Left kidney (tissue), 1 donor: ENCODE measurements at regions not wholly inside any gene's neighbourhood (a gene's known extent, or its start where the extent isn't known, plus 50 kb on each side); places are given as distances from the start of the nearest gene placed in this dataset.

Experiments
- DNase-seq: peaks from one replicate; pipeline ENCODE4 v3.0.0-alpha.2; 2013

DNA sequence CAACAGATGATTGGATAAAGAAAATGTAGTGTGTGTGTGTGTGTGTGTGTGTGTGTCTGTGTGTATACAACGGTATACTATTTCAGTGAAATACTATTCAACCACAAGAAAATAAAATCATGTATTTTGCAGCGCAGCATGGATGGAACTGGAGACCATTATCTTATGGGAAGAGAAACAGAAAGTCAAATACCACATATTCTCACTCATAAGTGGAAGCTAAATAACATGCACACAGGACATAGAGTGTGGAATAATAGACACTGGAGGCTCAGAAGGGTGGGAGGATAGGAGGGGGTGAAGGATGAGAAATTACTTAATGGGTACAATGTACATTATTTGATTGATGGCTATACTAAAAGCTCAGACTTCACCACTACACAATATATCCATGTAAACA lies 609.1 kb upstream of the SLC39A10 start:
- DNase-seq = no peak

DNA sequence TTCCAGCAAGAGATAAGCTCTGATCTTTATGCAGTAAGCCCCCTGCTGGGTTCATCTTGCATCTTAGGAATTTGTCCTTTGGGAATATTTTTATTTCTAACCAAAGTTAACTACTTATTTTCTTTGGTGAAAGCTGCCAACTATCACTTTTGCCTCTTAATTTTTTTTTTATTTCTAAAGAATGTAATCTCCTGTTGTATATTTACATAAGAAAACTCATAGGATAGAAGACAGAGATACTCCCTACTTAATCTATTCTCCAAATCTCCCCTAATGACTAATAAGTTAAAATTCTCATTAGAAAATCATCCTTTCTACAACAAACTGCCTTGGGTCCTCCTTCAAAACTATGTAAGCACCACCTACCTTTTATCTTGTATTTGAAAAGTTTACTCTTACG lies 612.2 kb upstream of the SLC39A10 start:
- no peak for DNase-seq

DNA sequence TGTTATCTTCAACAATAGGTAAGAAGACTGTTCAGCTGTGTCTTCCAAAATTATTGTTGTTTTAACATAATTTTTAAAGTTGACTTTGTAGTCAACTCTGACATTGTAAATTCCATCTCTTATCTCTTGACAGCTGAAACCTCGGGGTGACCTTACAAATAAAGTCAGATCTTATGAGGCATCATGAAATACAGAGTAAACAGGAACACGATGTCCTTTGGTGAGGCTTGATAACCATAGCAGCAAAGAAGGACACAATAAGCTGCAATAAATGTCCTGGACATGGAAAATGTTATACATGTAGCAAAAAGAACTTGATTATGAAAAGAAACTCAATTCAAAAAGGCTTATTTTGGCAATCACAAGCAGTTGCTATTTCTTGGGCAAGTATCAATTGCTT lies 618.9 kb upstream of the SLC39A10 start:
- DNase-seq = no peak

DNA sequence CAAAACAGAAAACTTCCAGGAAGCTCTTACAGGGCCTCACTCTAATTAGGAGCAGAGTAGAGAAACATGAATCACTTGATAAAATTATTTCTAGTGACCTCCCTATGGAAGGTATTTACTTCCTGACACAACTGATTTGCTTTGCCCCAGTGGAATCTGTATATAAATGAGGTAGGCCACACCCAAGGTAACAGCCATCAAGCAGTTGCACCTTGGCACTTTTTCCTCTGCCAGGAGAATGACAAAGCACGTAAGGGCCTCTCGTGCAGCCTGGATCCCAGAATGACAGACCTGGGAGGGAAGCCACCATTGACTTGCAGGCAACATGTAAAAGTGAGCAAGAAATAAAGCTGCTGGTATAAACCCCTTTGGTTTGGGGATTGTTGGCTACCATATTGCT lies 620.0 kb upstream of the SLC39A10 start:
- no peak for DNase-seq

DNA sequence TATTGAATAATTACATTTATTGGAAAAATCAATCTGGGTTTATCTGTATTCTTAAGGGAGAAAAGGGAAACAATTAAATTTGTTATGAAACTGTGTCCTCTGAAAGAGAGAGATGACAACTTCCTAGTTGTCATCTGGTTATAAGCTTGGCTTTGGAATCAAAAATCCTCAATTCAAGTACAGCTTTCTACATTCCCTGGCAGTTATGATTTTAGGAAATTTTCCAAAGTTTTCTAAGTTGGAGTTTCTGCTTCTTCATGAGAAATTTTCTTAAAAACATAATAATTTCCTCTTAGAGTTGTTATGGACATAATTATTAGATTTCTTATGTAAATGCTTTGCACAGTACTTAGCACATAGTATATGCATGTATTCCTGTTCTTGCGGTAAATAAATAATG lies 625.6 kb upstream of the SLC39A10 start:
- no peak for DNase-seq

DNA sequence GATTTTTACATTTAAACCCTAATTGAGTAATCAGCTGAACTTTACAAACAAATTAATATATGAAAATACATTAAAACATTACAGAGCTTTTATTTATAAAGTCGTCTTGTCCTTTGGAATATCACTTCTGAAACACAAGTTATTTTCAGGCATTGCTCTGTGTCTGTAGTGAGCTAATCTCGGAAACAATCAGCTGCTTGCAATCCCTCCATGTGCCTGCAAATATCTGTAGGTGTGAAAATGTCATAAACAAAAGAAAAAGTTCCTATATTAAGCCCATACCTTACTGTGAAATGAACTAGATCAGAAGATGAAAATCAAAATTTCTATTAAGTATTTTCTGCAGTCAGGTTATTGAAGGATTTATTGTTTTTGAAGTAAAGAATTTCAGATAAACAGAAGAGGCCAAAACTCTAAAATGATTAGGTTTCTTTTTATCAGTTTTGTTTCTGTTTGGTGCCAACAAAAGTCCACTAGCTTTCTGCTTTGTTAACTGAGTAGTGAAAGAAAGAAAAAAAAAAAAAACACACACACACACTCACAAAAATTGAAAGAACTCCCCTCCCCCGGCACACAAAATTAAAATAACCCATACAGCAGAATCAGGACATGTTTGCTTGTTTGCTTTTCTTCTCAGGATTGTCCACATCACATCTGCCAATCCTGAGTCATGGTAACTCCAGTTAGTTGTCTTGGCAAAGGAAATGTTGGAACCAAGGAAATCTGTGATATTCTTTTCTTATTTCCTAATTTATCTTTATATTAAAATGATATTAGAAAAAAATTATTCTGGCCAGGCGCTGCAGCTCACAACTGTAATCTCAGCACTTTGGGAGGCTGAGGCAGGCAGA lies 627.0 kb upstream of the SLC39A10 start:
- DNase-seq = no peak

DNA sequence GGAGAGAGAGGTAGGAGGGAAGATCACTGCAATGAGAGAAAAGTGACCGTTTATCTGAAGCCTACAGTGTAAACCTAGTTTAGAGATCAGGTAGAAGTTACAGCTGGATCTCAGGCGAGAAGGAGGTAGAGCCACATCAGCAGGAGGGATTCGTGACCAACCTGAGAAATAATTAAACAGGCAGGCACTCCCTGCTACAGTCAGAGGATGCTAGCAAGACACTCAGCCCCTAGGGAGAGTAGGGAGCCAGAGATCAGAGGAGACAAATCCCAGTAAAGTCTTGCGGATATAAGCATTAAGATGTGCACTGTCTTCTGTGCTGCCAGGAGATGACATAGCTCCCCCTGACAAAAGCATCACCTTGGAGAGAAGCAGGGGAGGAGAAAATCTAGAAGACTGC lies 629.1 kb upstream of the SLC39A10 start:
- DNase-seq = no peak

DNA sequence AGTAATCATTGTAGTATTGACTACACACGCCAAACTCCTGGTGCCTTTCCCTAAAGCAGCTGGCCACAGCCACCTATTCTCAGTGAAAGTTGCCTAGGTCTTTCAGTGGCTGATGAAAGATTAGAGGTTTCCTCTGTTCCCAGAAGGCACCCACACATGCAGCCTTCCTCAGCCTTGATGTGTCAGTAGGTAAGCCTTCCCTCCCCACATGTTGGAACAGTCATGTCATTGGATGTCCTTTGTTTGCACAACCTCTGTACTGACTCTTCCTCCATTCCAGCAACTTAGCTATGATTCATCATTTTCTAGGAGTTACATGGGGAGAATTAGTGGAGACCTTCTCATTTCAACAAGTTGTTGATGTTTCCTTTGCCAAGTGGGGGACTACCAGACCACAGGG lies 630.8 kb upstream of the SLC39A10 start:
- DNase-seq = no peak

DNA sequence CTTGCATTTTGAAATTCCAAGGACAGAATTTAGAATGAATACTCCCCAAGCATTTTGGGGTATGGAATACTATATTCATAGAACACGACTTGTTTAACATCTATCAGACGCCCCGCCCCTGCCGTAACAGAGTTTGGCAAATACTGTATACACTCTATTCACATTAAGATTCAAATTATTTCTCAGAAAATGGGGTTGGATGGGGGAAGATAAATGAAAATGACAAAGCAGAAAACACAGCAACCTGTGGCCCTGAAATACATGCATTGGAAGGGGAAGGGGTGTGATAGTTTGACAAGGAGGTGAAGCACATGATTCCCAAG lies 634.6 kb upstream of the SLC39A10 start:
- no peak for DNase-seq

DNA sequence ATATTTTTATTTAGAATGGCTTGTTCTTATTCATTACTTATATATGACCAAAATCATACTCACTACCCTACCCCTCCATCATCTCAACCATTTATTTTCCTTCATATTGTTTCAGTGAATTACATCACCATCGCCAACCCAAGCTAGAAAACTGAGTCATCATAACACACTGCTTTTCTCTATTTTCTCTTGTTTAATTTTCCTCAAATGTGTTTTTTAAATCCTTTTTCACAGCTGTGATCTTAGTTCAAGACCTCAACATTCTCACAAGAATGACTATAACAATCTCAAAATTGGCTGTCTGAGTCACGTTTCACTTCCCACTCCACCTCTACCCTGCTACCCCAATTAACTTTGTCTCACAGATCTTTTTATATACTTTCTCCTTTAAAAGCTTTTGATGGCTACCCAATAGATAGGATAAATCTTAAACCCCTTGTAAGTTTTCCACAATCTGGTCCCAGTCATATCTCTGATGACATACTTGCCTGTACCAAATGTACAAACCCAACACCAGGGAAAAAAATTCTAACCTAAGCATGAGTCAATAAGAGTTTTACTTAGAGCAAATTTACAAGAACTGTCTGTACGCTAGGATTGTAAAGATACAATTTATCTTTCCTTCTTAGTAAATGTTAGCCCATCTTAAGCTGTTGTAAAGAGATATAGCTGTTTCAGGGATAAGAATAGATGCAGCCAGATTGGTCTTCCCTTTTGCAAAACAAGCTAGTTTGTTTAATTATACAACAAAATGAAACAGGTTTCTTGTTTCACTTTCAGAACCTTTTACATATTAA lies 635.1 kb upstream of the SLC39A10 start:
- no peak for DNase-seq

DNA sequence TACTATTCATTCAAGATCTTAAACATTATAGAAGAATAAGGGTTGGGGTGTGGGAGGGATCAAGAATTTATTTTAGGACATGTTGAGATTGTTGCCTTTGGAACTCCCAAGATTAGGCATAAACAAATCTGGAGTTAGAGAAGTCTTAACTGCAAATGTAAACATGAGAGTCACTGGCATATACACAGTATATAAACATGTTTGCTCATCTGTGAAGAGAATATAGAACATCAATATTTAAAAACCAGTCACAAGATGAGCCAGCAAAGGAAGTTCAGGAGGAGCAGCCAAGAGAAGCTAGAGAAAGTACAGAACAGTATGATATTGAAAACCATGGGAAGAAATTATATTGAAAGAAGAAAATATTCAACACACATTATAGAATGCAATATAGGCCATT lies 638.6 kb upstream of the SLC39A10 start:
- DNase-seq = no peak

DNA sequence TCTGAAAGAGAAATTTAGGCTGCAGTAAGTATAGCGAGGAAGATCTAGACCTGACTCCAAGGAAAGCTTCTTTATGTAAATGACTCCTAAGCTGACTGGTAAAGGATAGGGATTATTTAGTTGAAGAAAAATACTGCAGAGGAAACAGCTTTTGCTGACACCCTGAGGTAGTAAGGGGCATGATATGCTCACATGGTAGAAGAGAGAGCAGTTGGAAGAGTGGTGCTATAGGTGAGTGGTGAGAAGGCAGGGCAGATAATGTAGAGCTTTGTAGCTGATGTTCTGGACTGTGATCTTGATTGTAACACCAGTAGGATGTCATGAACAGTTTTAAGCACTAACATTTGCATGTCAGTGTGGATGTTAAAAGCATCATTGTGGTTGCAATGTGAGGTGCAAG lies 639.1 kb upstream of the SLC39A10 start:
- DNase-seq = no peak

DNA sequence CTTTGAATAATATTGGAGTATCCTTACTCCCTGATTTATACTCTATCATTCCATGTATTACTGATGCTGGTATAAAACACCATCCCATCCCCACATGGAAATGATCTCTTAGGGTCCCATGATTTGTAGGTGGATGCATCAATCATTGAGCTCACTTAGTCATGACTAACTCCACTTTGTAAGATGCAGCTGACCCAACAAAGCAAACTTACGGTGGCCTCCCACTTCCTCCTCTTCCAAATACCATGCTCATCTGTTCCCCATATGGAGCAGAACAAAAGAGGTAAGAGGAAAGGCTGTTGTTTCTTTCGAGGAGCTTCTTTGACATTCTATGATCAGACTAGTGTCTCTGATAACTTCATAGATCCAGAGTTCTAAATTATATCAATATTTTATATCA lies 640.2 kb upstream of the SLC39A10 start:
- no peak for DNase-seq

DNA sequence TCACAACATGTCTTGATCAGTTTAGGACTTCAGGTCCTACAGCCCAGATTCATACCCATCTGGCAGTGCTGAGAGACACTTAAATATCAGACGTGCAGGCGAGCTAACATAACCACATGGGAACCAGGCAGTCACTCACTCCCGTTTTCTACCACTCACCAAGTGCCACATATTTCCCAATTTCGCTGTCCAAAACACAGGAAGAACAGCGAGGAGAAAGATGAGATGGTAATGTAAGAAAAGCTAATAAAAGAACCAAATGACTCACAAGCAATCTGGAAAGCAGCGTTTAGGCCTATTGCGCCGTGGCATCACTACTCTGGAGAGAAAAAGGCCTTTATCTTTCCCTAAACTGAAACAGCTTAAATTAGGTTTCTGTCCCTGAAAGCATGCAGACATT lies 647.8 kb upstream of the SLC39A10 start:
- DNase-seq = no peak

DNA sequence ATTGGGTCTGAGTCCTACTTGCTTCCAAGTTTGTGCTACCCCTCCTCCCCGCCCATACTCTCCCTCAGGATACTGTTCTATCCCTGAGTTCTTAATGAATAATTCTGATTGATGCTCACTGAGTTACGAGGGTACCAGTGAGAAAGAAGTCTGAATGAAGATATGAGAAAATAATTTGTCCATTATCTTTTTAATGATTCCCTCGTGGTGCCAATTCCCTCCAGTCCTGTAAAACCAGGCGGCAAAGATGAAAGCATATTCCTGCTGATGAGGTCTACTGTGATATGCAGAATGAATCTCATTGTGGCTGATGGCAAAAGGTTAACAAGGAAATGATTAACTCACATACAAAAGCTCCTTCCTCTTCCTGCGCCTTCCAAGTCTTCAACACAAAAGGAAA lies 650.2 kb upstream of the SLC39A10 start:
- no peak for DNase-seq

DNA sequence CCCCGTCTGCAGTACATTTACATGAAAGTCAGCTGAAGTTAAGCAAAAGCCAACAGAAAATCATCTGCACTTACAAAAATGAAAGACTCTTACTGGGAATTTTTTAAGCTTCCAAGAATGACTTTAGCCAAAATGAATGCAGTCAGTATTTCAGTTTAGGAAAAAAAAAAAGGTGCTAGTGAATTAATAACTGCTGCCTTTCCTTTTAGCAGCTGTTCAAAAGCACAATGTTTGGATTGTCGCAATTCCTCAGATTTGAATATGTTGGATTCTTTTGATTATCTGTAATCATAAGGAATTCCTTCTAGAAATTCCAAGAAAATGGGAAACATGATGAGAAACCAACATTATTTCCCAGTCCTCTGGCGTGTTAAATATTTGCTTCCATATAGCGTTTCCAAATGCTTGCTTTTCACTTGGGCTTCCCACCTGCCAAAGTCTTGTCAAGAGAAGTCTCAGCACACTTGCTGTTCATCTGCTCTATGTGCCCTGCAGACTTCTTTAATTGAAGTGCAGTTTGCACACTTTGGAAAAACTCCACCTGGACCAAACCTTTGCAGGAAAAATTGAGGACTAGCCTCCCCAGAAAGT lies 653.0 kb upstream of the SLC39A10 start:
- DNase-seq = no peak

DNA sequence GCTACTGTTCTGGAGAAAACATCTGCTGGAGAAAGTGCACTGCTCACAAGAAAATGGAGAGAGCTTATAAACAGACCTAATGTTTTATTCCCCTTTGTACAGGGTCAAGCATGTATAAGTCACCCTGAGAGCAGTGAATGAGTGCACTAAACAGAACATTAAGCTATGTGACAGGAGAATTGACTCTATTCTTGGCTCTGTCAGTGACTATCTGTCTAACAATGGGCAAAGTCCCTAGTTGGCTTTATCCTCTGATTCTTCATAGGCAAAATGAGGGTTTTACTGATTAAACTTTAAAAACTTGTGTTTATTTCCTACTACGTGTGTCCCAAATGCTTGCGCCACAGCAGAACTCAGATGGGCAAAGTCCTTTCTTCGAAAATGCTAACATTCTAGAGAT lies 655.1 kb upstream of the SLC39A10 start:
- no peak for DNase-seq

DNA sequence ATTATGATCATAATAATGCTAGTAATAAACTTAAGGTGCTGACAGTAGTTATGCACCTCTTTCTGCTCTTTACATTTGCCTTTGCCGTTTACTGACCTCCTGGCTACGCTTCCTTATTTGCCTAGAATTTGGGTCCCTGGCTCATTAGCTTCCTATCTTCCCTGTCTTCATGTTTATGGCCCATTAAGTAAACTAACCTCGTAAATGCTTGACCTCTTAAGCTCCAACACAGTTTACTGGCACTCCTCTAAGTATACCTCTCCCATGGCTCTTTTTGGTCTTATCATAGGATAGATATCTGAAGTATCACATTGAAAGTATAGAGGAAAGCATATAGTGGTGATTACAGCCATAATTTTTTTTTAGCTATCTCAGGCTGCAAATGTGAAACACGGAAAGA lies 657.3 kb upstream of the SLC39A10 start:
- no peak for DNase-seq

DNA sequence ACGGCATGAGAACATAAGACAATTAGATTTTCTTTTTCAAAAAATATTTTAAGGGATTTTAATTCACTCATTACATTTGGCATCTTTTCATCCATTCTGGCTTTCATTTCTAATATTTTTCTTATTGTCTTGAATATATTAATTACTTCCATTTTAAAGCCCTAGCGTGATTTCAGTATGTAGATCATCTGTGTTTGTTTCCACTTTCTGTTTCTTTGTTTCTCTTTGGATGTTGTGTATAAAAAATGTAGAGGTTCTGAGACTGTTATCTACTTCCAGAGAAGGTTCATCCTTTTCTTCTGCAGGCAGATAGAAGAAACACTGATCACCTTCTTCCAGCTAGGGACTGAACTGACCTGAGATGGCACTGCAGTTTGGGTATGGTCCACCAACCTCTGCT lies 664.4 kb upstream of the SLC39A10 start:
- DNase-seq = no peak

DNA sequence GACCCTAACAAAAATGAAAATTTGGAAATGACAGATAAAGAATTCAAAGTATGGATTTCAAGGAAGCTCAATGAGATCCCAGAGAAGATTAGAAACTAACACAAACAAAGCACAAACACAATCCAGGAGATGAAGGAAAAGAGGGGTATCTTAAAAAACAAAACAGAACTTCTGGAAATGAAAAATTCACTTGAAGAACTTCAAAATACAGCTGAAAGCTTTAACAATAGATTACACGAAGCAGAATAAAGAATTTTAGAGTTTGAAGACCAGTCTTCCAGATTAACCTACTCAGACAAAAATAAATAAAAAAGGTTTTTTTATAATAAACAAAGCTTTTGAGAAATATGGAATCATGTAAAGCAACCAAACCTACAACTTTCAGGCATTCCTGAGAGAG lies 671.8 kb upstream of the SLC39A10 start:
- DNase-seq = no peak

DNA sequence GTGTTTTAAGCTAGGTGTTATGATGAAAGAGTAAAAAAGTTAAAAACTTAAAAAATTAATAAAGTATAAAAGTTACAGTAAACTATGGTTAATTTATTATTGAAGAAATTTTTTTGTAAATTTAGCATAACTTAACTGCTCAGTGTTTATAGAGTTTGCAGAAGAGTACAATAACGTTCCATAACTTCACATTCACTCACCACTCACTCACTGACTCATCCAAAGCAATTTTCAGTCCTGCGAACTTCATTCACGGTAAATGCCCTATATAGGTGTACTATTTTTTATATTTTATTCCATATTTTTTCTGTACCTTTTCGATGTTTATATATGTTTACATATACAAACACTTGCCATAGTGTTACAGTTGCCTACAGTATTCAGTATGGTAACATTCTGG lies 694.8 kb upstream of the SLC39A10 start:
- no peak for DNase-seq

DNA sequence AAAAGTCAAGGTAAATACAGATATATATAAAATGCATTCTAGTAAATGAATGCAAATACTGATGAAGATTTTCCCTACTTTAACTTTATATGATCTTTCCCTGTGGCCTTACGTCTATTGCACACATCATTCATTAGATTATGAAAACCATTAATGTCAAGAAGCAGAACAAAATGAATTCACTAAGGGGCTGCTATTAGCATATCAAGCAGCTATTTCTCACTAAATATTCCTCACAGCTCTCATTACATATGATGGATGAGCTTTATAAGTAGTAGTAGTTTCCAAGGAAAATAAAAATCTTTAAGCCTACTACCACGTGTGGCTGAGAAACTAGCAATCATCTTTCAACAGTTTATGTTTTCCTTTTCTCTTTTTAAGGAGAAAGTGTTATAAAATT lies 702.8 kb upstream of the SLC39A10 start:
- no peak for DNase-seq

DNA sequence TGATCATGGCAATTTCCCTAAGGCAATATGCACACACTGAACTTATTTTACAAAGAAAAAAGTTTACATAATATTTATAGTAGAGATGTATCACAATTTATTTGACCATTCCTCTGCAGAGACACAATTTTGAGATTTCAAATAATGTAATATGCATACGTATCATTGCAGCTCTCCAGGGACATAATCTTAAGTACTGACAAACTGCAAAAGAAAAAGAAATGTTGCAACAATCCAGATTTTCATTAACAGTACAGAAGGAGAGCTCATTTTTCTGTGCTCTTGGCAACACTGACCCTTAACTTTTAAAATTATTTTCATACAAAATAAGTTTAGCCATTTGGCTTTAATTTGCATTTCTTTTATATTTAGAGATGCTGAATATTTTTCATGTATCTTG lies 710.2 kb upstream of the SLC39A10 start:
- no peak for DNase-seq

DNA sequence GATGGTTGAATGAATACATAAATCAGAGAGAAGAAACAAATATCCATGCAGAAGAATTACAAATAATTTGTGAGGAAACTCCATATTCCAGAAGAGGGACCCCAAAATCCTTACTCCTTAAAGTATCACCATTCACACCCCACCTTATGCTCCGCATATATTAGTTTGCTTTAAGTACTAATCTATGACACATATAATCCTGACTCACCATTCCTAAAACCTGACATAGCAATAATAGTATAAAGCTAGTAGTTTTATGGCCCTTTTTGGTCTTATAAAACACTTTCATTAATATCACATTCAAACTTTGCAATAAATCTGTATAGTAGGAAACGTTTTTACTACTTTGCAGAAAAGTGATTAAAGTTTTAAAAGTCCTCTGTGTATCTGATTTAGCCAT lies 719.0 kb upstream of the SLC39A10 start:
- no peak for DNase-seq
